ENCODE measurements at regions not wholly inside any gene's neighbourhood (a gene's known extent, or its start where the extent isn't known, plus 50 kb on each side); places are given as distances from the start of the nearest gene placed in this dataset.

GRCh38 chr4:164410401-164410800 lies 343.5 kb upstream of the SMIM31 start:
- Mint-ChIP-seq H3K27ac (no peak overlapping the region), H3K27me3 (no peaks in the 10 kb centered on the region), H3K4me3 (no peak overlapping the region), H3K4me1 (no peaks in the 10 kb centered on the region), H3K36me3 (ENCODE audit: low read depth) (no peaks in the 10 kb centered on the region)
- no peak for ATAC-seq
- no peaks in the 10 kb centered on the region for H3K9me3 ChIP-seq (ENCODE audit: control insufficient read depth, low read length, poor library complexity, severe bottlenecking)
- DNase-seq = no peak

- DNase-seq (no peak), ATAC-seq (no peak)
- H3K36me3 Mint-ChIP-seq (ENCODE audit: low read depth) = no peaks in the 10 kb centered on the region
- no peaks in the 10 kb centered on the region for H3K27me3 Mint-ChIP-seq
- no peak overlapping the region for H3K4me3 Mint-ChIP-seq
- H3K9me3 ChIP-seq (ENCODE audit: control insufficient read depth, low read length, poor library complexity, severe bottlenecking) = no peaks in the 10 kb centered on the region
- H3K27ac Mint-ChIP-seq = no peak overlapping the region
- no peaks in the 10 kb centered on the region for H3K4me1 Mint-ChIP-seq
Measured at GRCh38 chr4:164412246-164412645, 341.7 kb upstream of the SMIM31 start.

GRCh38 chr4:164413743-164414142 lies 340.2 kb upstream of the SMIM31 start:
- H3K9me3 ChIP-seq (ENCODE audit: control insufficient read depth, low read length, poor library complexity, severe bottlenecking) = no peaks in the 10 kb centered on the region

DNA sequence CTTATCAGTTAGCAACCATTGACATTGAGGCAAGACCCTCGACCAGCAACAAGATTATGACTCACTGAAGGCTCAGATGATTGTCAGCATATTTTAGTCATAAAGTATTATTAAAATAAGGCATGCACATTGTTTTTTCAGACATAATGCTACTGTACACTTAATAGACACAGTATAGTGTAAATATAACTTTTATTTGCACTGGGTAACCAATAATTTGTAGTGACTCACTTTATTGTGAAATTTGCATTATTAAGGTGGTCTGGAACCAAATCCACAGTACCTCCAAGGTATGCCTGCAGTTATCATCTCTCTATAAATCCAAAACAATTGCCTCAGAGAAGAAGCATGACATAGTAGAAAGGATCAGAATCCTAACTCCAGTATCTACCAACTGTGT lies 330.1 kb upstream of the SMIM31 start:
- H3K9me3 ChIP-seq (ENCODE audit: control insufficient read depth, low read length, poor library complexity, severe bottlenecking) = no peaks in the 10 kb centered on the region
- Mint-ChIP-seq H3K27me3 (no peaks in the 10 kb centered on the region), H3K36me3 (ENCODE audit: low read depth) (no peaks in the 10 kb centered on the region), H3K4me3 (no peak overlapping the region), H3K4me1 (no peaks in the 10 kb centered on the region), H3K27ac (no peak overlapping the region)
- no peak for DNase-seq
- ATAC-seq = no peak

More at GRCh38 chr4:164413743-164414142, 340.2 kb upstream of the SMIM31 start:
- Mint-ChIP-seq H3K36me3 (ENCODE audit: low read depth) (no peaks in the 10 kb centered on the region), H3K4me1 (no peaks in the 10 kb centered on the region), H3K27me3 (no peaks in the 10 kb centered on the region), H3K4me3 (no peak overlapping the region), H3K27ac (no peak overlapping the region)
- DNase-seq = no peak
- no peak for ATAC-seq

DNA sequence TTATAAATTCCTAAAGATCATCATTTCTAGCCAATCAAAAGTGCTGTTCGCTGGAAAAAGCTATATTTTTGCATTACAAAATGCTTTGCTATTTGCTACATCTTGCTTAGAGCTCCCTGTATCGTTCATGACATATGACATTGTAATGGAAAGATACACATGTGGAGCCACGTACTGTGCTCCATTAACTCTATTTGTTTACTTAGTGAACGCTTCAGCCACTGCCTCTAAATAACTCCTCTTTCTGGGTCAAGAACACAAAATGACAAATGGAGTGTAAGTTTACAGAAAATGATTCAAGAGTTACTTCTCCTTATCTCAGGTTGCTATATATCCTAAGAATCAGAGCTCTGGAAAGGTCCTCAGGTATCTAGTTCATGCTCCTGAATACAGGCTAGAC lies 329.1 kb upstream of the SMIM31 start:
- H3K4me1 Mint-ChIP-seq = no peaks in the 10 kb centered on the region
- H3K4me3 Mint-ChIP-seq = no peak overlapping the region
- no peaks in the 10 kb centered on the region for H3K27me3 Mint-ChIP-seq
- H3K9me3 ChIP-seq (ENCODE audit: control insufficient read depth, low read length, poor library complexity, severe bottlenecking) = no peaks in the 10 kb centered on the region
- no peaks in the 10 kb centered on the region for H3K36me3 Mint-ChIP-seq (ENCODE audit: low read depth)
- DNase-seq (no peak), ATAC-seq (no peak)
- H3K27ac Mint-ChIP-seq = no peak overlapping the region

DNA sequence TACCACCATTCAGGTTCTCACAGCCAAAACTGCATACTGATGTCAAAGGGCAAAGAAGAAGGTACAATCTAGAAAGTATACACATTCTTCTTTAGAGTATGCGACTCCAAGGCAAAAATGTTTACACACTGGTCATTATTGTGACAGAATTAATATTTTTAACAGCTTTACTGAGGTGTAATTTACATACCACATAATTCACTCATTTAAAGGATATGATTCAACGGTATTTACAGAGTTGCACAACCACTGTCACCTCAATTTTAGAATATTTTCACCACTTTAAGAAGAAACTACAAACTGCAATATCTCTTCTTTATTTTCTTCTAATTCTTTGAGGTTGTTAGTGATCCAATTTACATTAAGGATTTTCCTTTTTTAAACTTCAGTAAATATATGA lies 325.4 kb upstream of the SMIM31 start:
- H3K9me3 ChIP-seq (ENCODE audit: control insufficient read depth, low read length, poor library complexity, severe bottlenecking) = no peaks in the 10 kb centered on the region
- H3K4me1 Mint-ChIP-seq = no peaks in the 10 kb centered on the region
- no peaks in the 10 kb centered on the region for H3K36me3 Mint-ChIP-seq (ENCODE audit: low read depth)
- no peak overlapping the region for H3K4me3 Mint-ChIP-seq
- no peak for DNase-seq
- ATAC-seq = no peak
- no peaks in the 10 kb centered on the region for H3K27me3 Mint-ChIP-seq
- H3K27ac Mint-ChIP-seq = no peak overlapping the region

GRCh38 chr4:164438321-164438720 lies 315.6 kb upstream of the SMIM31 start:
- no peak for DNase-seq
- Mint-ChIP-seq H3K36me3 (ENCODE audit: low read depth) (no peaks in the 10 kb centered on the region), H3K4me1 (no peaks in the 10 kb centered on the region)

GRCh38 chr4:164439037-164439436 lies 314.9 kb upstream of the SMIM31 start:
- ATAC-seq = no peak
- H3K9me3 ChIP-seq (ENCODE audit: control insufficient read depth, low read length, poor library complexity, severe bottlenecking) = no peaks in the 10 kb centered on the region
- no peak overlapping the region for H3K27ac Mint-ChIP-seq
- no peaks in the 10 kb centered on the region for H3K36me3 Mint-ChIP-seq (ENCODE audit: low read depth)
- no peaks in the 10 kb centered on the region for H3K27me3 Mint-ChIP-seq
- H3K4me3 Mint-ChIP-seq = no peak overlapping the region
- H3K4me1 Mint-ChIP-seq = no peaks in the 10 kb centered on the region
- no peak for DNase-seq

More at GRCh38 chr4:164438321-164438720, 315.6 kb upstream of the SMIM31 start:
- Mint-ChIP-seq H3K4me3 (no peak overlapping the region), H3K27ac (no peak overlapping the region), H3K27me3 (no peaks in the 10 kb centered on the region)
- no peaks in the 10 kb centered on the region for H3K9me3 ChIP-seq (ENCODE audit: control insufficient read depth, low read length, poor library complexity, severe bottlenecking)
- ATAC-seq = no peak

- no peaks in the 10 kb centered on the region for H3K4me1 Mint-ChIP-seq
- no peak overlapping the region for H3K4me3 Mint-ChIP-seq
- no peak overlapping the region for H3K27ac Mint-ChIP-seq
- no peaks in the 10 kb centered on the region for H3K36me3 Mint-ChIP-seq (ENCODE audit: low read depth)
- ATAC-seq (no peak), DNase-seq (no peak)
- H3K27me3 Mint-ChIP-seq = no peaks in the 10 kb centered on the region
- H3K9me3 ChIP-seq (ENCODE audit: control insufficient read depth, low read length, poor library complexity, severe bottlenecking) = no peaks in the 10 kb centered on the region
Measured at GRCh38 chr4:164440199-164440598, 313.7 kb upstream of the SMIM31 start.

GRCh38 chr4:164441109-164441508 lies 312.8 kb upstream of the SMIM31 start:
- H3K4me3 Mint-ChIP-seq = no peak overlapping the region
- H3K27me3 Mint-ChIP-seq = no peaks in the 10 kb centered on the region
- no peak overlapping the region for H3K27ac Mint-ChIP-seq
- H3K36me3 Mint-ChIP-seq (ENCODE audit: low read depth) = no peaks in the 10 kb centered on the region
- DNase-seq = no peak
- no peaks in the 10 kb centered on the region for H3K9me3 ChIP-seq (ENCODE audit: control insufficient read depth, low read length, poor library complexity, severe bottlenecking)
- ATAC-seq = no peak
- H3K4me1 Mint-ChIP-seq = no peaks in the 10 kb centered on the region

GRCh38 chr4:164442180-164442579 lies 311.8 kb upstream of the SMIM31 start:
- Mint-ChIP-seq H3K4me1 (no peaks in the 10 kb centered on the region), H3K27me3 (no peaks in the 10 kb centered on the region)

DNA sequence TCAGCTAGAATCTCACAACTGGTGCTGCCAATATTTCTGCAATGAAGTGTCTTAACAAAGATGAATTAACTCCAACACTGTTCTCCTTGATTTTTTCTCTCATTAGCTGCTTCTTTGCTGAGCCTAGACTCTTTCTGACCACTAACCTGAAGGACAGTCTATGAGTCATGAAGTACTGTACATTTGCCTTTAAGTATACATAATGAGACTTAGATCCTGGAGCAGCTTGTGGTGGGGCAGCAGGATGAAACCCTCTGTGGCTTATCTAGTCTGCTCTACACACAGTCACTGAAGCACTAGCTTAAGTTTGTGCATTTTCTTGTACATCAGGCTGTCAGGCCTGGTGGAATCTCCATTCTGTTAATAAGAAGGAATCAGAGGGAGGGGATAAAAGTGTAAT lies 307.4 kb upstream of the SMIM31 start:
- Mint-ChIP-seq H3K4me3 (no peak overlapping the region), H3K27me3 (no peaks in the 10 kb centered on the region), H3K36me3 (ENCODE audit: low read depth) (no peaks in the 10 kb centered on the region), H3K27ac (no peak overlapping the region), H3K4me1 (no peaks in the 10 kb centered on the region)
- ATAC-seq = no peak
- H3K9me3 ChIP-seq (ENCODE audit: control insufficient read depth, low read length, poor library complexity, severe bottlenecking) = no peaks in the 10 kb centered on the region
- DNase-seq = no peak

More at GRCh38 chr4:164442180-164442579, 311.8 kb upstream of the SMIM31 start:
- Mint-ChIP-seq H3K4me3 (no peak overlapping the region), H3K36me3 (ENCODE audit: low read depth) (no peaks in the 10 kb centered on the region), H3K27ac (no peak overlapping the region)
- DNase-seq (no peak), ATAC-seq (no peak)
- no peaks in the 10 kb centered on the region for H3K9me3 ChIP-seq (ENCODE audit: control insufficient read depth, low read length, poor library complexity, severe bottlenecking)

GRCh38 chr4:164461901-164462300 lies 292.0 kb upstream of the SMIM31 start:
- Mint-ChIP-seq H3K36me3 (ENCODE audit: low read depth) (no peaks in the 10 kb centered on the region), H3K4me1 (no peaks in the 10 kb centered on the region), H3K27me3 (no peaks in the 10 kb centered on the region), H3K27ac (no peak overlapping the region), H3K4me3 (no peak overlapping the region)
- DNase-seq = no peak
- no peak for ATAC-seq
- no peaks in the 10 kb centered on the region for H3K9me3 ChIP-seq (ENCODE audit: control insufficient read depth, low read length, poor library complexity, severe bottlenecking)

DNA sequence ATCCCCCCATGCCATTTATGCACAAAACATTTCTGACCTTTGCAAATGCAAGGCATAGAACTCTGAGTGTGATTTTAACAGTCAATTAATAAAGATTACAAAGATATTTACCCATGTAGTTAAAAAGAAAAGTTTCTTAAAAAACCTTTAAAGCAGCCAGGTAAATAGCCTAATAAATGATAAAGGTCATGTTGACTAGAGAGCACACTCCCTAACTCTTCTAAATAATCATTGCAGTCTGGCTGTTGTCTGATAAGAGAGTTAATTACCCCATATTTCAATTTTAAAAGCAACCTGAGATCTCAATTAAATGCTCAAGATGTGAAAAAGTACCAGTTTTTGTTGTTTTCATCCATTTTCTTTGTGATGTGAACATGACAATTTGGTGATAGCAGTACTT lies 291.5 kb upstream of the SMIM31 start:
- no peak overlapping the region for H3K4me3 Mint-ChIP-seq
- H3K27me3 Mint-ChIP-seq = no peaks in the 10 kb centered on the region
- DNase-seq (no peak), ATAC-seq (no peak)
- no peaks in the 10 kb centered on the region for H3K36me3 Mint-ChIP-seq (ENCODE audit: low read depth)
- no peaks in the 10 kb centered on the region for H3K4me1 Mint-ChIP-seq
- H3K27ac Mint-ChIP-seq = no peak overlapping the region
- H3K9me3 ChIP-seq (ENCODE audit: control insufficient read depth, low read length, poor library complexity, severe bottlenecking) = no peaks in the 10 kb centered on the region

DNA sequence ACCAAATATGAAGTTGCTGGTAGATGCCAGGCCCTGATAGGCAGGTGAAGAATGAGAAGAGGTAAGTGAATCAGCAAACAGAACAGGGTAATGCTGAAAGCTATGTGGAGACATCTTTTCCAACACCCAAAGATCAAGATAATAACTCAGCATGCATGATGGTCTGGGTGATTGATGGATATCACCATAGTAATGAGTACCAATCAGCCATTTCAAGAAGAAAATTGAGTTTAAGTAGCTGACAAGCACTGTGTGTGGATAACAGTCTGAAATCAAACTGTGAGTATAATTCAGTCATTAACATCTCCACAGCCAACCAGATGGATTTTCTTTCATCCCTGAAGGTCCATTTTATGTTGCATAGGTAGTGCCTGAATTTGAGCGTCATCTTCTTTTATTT lies 289.6 kb upstream of the SMIM31 start:
- DNase-seq (no peak), ATAC-seq (no peak)
- no peaks in the 10 kb centered on the region for H3K27me3 Mint-ChIP-seq
- H3K36me3 Mint-ChIP-seq (ENCODE audit: low read depth) = no peaks in the 10 kb centered on the region
- no peak overlapping the region for H3K27ac Mint-ChIP-seq
- H3K4me1 Mint-ChIP-seq = no peaks in the 10 kb centered on the region
- no peak overlapping the region for H3K4me3 Mint-ChIP-seq
- no peaks in the 10 kb centered on the region for H3K9me3 ChIP-seq (ENCODE audit: control insufficient read depth, low read length, poor library complexity, severe bottlenecking)

Measured in T-helper 17 cell (primary cell).